ENCODE measurements at regions not wholly inside any gene's neighbourhood (a gene's known extent, or its start where the extent isn't known, plus 50 kb on each side); places are given as distances from the start of the nearest gene placed in this dataset.

DNA sequence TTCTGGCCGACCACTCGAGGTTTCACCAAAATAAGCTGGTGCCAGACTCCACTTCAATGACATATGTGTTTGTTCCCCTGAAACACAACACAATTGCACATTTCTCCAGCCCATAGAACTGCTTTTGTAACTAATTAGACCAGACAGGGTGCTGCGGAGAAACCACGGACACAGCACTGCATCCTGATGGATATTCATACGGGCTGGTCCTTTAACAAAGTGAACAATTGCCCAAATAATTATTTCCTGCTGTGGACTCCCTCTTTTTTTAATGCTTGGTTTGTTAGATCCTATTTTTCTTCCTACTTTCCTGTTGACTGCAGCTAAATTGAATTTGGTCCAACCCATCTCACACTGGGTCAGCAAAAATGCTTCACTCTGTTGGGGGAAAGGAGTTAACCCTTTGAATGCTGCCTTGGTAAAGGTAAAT lies 198.6 kb upstream of the BMPER start:
- no peaks in the 10 kb centered on the region for H3K4me1 ChIP-seq (ENCODE audit: control insufficient read depth in 1 of 2, low read depth in 2 of 2)
- no peak for ATAC-seq (ENCODE audit: insufficient number of reproducible peaks, low FRiP score, low read depth)
- no peak overlapping the region for H3K4me3 ChIP-seq
- no peaks in the 10 kb centered on the region for H3K27me3 ChIP-seq (replicated peaks; ENCODE audit: insufficient read depth)
- no peak overlapping the region for H3K27ac ChIP-seq
- TF ChIP-seq, protein P1, sequence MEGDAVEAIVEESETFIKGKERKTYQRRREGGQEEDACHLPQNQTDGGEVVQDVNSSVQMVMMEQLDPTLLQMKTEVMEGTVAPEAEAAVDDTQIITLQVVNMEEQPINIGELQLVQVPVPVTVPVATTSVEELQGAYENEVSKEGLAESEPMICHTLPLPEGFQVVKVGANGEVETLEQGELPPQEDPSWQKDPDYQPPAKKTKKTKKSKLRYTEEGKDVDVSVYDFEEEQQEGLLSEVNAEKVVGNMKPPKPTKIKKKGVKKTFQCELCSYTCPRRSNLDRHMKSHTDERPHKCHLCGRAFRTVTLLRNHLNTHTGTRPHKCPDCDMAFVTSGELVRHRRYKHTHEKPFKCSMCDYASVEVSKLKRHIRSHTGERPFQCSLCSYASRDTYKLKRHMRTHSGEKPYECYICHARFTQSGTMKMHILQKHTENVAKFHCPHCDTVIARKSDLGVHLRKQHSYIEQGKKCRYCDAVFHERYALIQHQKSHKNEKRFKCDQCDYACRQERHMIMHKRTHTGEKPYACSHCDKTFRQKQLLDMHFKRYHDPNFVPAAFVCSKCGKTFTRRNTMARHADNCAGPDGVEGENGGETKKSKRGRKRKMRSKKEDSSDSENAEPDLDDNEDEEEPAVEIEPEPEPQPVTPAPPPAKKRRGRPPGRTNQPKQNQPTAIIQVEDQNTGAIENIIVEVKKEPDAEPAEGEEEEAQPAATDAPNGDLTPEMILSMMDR (IDR thresholded peaks at IDR 0.05): no peak
- H3K9me3 ChIP-seq: peaks cover 1% of the 10 kb centered on the region
- H3K36me3 ChIP-seq: no peaks in the 10 kb centered on the region
- DNase-seq (ENCODE audit: low spot score): no peak

DNA sequence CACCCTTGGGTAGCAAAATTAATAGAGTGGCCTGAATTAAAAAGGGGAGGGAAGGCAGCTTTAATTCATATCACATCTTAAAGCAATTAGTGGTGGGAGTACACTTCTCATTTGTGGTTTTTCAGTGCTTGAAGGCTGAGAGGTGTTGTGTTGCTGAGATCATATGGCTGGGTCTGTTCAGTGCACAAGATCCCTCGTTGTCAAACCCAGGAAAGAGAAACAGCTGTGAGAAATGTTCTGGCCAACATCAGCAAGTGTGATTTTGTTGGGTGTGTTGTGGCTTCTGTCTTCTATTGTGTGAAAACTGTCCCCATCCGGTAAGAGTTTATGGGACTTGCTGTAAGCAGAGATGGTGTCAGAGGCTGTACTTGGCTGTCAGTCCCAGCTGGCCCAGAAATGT lies 197.9 kb upstream of the BMPER start:
- DNase-seq (ENCODE audit: low spot score): no peak
- TF ChIP-seq, protein P1 (IDR thresholded peaks at IDR 0.05): no peak
- H3K4me1 ChIP-seq (ENCODE audit: control insufficient read depth in 1 of 2, low read depth in 2 of 2): no peaks in the 10 kb centered on the region
- no peaks in the 10 kb centered on the region for H3K9me3 ChIP-seq
- no peak overlapping the region for H3K4me3 ChIP-seq
- ATAC-seq (ENCODE audit: insufficient number of reproducible peaks, low FRiP score, low read depth): no peak
- H3K27ac ChIP-seq: no peak overlapping the region
- no peaks in the 10 kb centered on the region for H3K27me3 ChIP-seq (replicated peaks; ENCODE audit: insufficient read depth)
- H3K36me3 ChIP-seq: no peaks in the 10 kb centered on the region

DNA sequence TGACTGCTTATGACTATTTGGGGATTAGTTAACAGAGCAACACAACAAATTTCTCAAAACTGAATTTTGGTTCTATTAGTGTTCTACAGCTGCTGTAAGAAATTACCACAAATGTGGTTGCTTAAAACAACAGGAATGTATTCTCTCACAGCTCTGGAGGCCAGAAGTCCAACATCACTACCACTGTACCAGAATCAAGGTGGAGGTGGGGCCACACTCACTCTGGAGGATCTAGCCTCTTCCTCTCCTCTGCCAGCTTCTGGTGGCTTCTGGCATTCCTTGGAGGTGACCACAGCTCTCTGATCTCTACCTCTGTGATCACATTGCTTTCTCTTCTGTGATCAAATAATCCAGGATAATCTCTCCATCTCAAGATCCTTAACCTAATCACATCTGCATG lies 194.7 kb upstream of the BMPER start:
- Histone ChIP-seq H3K4me1 (ENCODE audit: control insufficient read depth in 1 of 2, low read depth in 2 of 2) (no peaks in the 10 kb centered on the region), H3K36me3 (no peaks in the 10 kb centered on the region), H3K27me3 (replicated peaks; ENCODE audit: insufficient read depth) (no peaks in the 10 kb centered on the region), H3K27ac (no peak overlapping the region), H3K9me3 (no peaks in the 10 kb centered on the region), H3K4me3 (no peak overlapping the region)
- TF ChIP-seq, protein P1 (IDR thresholded peaks at IDR 0.05): no peak
- ATAC-seq (ENCODE audit: insufficient number of reproducible peaks, low FRiP score, low read depth) (no peak), DNase-seq (ENCODE audit: low spot score) (no peak)

DNA sequence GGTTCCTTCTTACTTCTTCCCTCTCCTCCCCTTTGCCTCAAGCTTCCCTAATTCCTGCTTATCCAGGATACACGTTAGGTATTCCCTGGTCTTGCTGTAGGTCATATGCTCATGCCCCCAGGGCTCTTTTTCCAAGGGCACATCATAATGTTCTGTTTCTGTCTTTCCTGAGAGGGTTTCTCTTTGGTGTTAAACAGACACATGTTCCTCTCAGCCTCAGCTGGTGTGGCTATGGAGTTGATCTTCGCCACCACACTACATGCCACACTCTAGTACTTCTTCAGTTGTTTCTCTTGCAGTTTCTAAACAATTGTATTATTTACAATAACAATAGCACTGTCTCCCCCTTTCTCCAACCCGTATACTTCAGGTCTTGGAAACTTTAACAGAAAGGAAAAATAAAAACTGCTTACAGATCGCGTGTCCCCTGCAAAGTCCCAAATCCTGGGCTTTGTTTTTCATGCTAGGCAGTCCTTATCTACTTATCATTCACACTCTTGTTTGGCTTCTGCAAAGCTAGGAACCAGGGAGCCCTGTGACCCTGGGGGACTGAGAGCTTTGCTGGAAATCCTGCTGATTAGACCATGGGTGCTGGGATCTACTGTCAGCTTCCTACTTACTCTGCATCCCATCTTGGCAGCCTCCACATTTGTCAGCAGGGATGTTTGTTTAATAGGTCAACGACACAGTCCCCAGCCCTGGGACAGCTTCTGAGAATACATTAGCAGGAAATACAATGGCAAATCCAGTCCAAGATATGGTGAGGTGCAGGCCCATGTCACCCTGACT lies 193.9 kb upstream of the BMPER start:
- Histone ChIP-seq H3K9me3 (no peaks in the 10 kb centered on the region), H3K4me1 (ENCODE audit: control insufficient read depth in 1 of 2, low read depth in 2 of 2) (no peaks in the 10 kb centered on the region), H3K27me3 (replicated peaks; ENCODE audit: insufficient read depth) (no peaks in the 10 kb centered on the region), H3K36me3 (no peaks in the 10 kb centered on the region), H3K4me3 (no peak overlapping the region), H3K27ac (no peak overlapping the region)
- no peak for DNase-seq (ENCODE audit: low spot score)
- TF ChIP-seq, protein P1 (IDR thresholded peaks at IDR 0.05): no peak
- no peak for ATAC-seq (ENCODE audit: insufficient number of reproducible peaks, low FRiP score, low read depth)

DNA sequence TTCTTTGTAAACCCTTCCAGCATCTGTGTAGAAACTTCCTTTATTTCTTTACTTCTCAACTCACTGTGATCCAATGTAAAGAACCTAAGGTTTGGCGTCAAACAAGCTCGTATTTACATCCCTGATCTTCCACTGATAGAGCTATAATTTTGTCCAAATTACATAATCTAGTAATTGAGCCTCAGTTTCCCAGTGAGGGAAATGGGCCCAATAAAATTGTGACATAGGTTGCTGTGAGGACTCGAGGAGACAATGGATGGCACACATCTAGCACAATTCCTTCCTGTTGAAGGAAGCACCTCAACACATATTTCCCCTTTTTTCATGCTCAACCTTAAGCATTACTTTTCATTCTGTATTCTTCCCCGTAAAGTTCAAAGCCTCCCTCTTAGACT lies 193.3 kb upstream of the BMPER start:
- no peaks in the 10 kb centered on the region for H3K36me3 ChIP-seq
- no peaks in the 10 kb centered on the region for H3K9me3 ChIP-seq
- H3K27me3 ChIP-seq (replicated peaks; ENCODE audit: insufficient read depth): no peaks in the 10 kb centered on the region
- no peak for DNase-seq (ENCODE audit: low spot score)
- no peak overlapping the region for H3K27ac ChIP-seq
- no peak overlapping the region for H3K4me3 ChIP-seq
- no peak for ATAC-seq (ENCODE audit: insufficient number of reproducible peaks, low FRiP score, low read depth)
- TF ChIP-seq, protein P1 (IDR thresholded peaks at IDR 0.05): no peak
- H3K4me1 ChIP-seq (ENCODE audit: control insufficient read depth in 1 of 2, low read depth in 2 of 2): no peaks in the 10 kb centered on the region

All from thoracic aorta (tissue), 2 donors.